IMR-90 (cell line): ENCODE measurements at regions not wholly inside any gene's neighbourhood (a gene's known extent, or its start where the extent isn't known, plus 50 kb on each side); places are given as distances from the start of the nearest gene placed in this dataset.

Source experiments
- ATAC-seq: fragments of 200-7000 bp; cut with Tn5 transposase; 2 replicates; pipeline ENCODE4 v1.9.1; 2020; ENCODE audit warnings: low read depth, mild to moderate bottlenecking, moderate library complexity
- BruUV-seq: library from RNA; stranded (reverse); fragments of 400-500 nt; replicated peaks from 2 replicates; lab custom pipeline; 2021; lab: Mats Ljungman, UMichigan
- CTCF ChIA-PET: fragments of 300-600 bp; formaldehyde crosslinking; extraction: SDS; loops from one replicate; lab custom pipeline; 2021; ENCODE audit warnings: antibody characterized with exemption; lab: Yijun Ruan, JAX
- POLR2A ChIA-PET: fragments of 300-600 bp; sonication (Branson Sonifier 250); formaldehyde crosslinking; loops from one replicate; lab custom pipeline; 2022; ENCODE audit warnings: antibody characterized with exemption; ENCODE audit not compliant: unreplicated experiment; lab: Charles Lee
- DNase-seq: peaks from one replicate; pipeline ENCODE4 v3.0.0; 2013
- H2AFZ ChIP-seq: replicated peaks from 2 replicates; pipeline ENCODE3; 2013; ENCODE audit warnings: low read length, mild to moderate bottlenecking; ENCODE audit not compliant: poor library complexity
- H2AK5ac ChIP-seq: 2 replicates; pipeline ENCODE4 v1.6.1; 2013; ENCODE audit warnings: low read depth, low read length, inconsistent platforms
- H2AK9ac ChIP-seq: replicated peaks from 2 replicates; pipeline ENCODE3; 2013; ENCODE audit warnings: mild to moderate bottlenecking, low read depth, low read length, moderate library complexity; ENCODE audit not compliant: poor library complexity
- H2BK120ac ChIP-seq: 2 replicates; pipeline ENCODE4 v1.6.1; 2013; ENCODE audit warnings: low read depth, low read length, inconsistent platforms
- H2BK15ac ChIP-seq: 3 replicates; pipeline ENCODE4 v1.6.1; 2013; ENCODE audit warnings: low read depth, low read length, inconsistent platforms
- H2BK20ac ChIP-seq: 2 replicates; pipeline ENCODE4 v1.6.1; 2013; ENCODE audit warnings: low read depth, mild to moderate bottlenecking, inconsistent platforms, low read length, moderate library complexity
- H2BK5ac ChIP-seq: 2 replicates; pipeline ENCODE4 v1.6.1; 2013; ENCODE audit warnings: mild to moderate bottlenecking, low read depth, low read length, inconsistent platforms; ENCODE audit not compliant: poor library complexity, severe bottlenecking
- H3K14ac ChIP-seq: replicated peaks from 2 replicates; pipeline ENCODE4 v1.6.1; 2013; ENCODE audit warnings: low read depth, low read length, inconsistent platforms
- H3K18ac ChIP-seq: 2 replicates; pipeline ENCODE4 v1.6.1; 2013; ENCODE audit warnings: low read depth, low read length, control low read depth
- H3K23ac ChIP-seq: 2 replicates; pipeline ENCODE4 v1.6.1; 2013; ENCODE audit warnings: low read depth, low read length, inconsistent platforms
- H3K27ac ChIP-seq: 2 replicates; pipeline ENCODE4 v1.5.1; 2013; ENCODE audit warnings: mild to moderate bottlenecking, control low read depth, low read length; ENCODE audit not compliant: insufficient read depth
- H3K27me3 ChIP-seq: 2 replicates; pipeline ENCODE4 v1.6.1; 2013; ENCODE audit warnings: low read length; ENCODE audit not compliant: control insufficient read depth, insufficient read depth
- H3K36me3 ChIP-seq: 2 replicates; pipeline ENCODE4 v1.6.1; 2013; ENCODE audit warnings: low read length, mixed read lengths; ENCODE audit not compliant: control insufficient read depth, insufficient read depth
- H3K4ac ChIP-seq: 2 replicates; pipeline ENCODE4 v1.6.1; 2013; ENCODE audit warnings: low read depth, low read length, inconsistent platforms
- H3K4me1 ChIP-seq: 2 replicates; pipeline ENCODE4 v1.6.1; 2013; ENCODE audit warnings: low read length, mixed read lengths; ENCODE audit not compliant: control insufficient read depth, insufficient read depth
- H3K4me2 ChIP-seq: 2 replicates; pipeline ENCODE4 v1.6.1; 2013; ENCODE audit warnings: low read depth, mild to moderate bottlenecking, control low read depth, low read length, moderate library complexity
- H3K4me3 ChIP-seq: 2 replicates; pipeline ENCODE4 v1.5.1; 2013; ENCODE audit warnings: low read depth, mild to moderate bottlenecking, control low read depth, low read length, moderate library complexity; ENCODE audit not compliant: insufficient read depth
- H3K56ac ChIP-seq: 2 replicates; pipeline ENCODE4 v1.6.1; 2013; ENCODE audit warnings: low read length, inconsistent platforms; ENCODE audit not compliant: insufficient read depth; ENCODE audit errors: extremely low read depth
- H3K79me1 ChIP-seq, 2 experiments: 2 replicates each; pipeline ENCODE4 v1.6.1; 2013; ENCODE audit warnings: low read length in 2 of 2, inconsistent platforms in 1 of 2, low read depth in 1 of 2
- H3K9ac ChIP-seq: 2 replicates; pipeline ENCODE4 v1.6.1; 2013; ENCODE audit warnings: low read depth, low read length, control low read depth
- H3K9me1 ChIP-seq: 2 replicates; pipeline ENCODE4 v1.6.1; 2013; ENCODE audit warnings: low read length, inconsistent platforms; ENCODE audit not compliant: insufficient read depth
- H3K9me3 ChIP-seq: 2 replicates; pipeline ENCODE4 v1.6.1; 2013; ENCODE audit warnings: low read length; ENCODE audit not compliant: control insufficient read depth, insufficient read depth
- H4K20me1 ChIP-seq: 2 replicates; pipeline ENCODE4 v1.6.1; 2013; ENCODE audit warnings: low read length, inconsistent platforms; ENCODE audit not compliant: insufficient read depth
- H4K5ac ChIP-seq: 2 replicates; pipeline ENCODE4 v1.6.1; 2013; ENCODE audit warnings: mild to moderate bottlenecking, low read depth, low read length, control low read depth
- H4K8ac ChIP-seq, 2 experiments: 2 replicates each; pipeline ENCODE4 v1.6.1; 2013; ENCODE audit warnings: low read depth in 2 of 2, low read length in 2 of 2, control low read depth in 1 of 2, inconsistent platforms in 1 of 2
- H4K91ac ChIP-seq: 2 replicates; pipeline ENCODE4 v1.6.1; 2013; ENCODE audit warnings: low read depth, low read length, inconsistent platforms; ENCODE audit not compliant: insufficient read depth
- FOS ChIP-seq: fragments of 150-350 bp; IDR thresholded peaks from 2 replicates; pipeline ENCODE4 v1.6.1; 2016; ENCODE audit warnings: low read depth, low read length
- MXI1 ChIP-seq: IDR thresholded peaks from 2 replicates; pipeline ENCODE4 v1.6.1; 2012; ENCODE audit warnings: low read depth, mild to moderate bottlenecking, low read length, moderate library complexity, borderline replicate concordance
- RAD21 ChIP-seq: IDR thresholded peaks from 2 replicates; pipeline ENCODE4 v1.6.1; 2012; ENCODE audit warnings: low read length, improper control_type of control experiment
- RCOR1 ChIP-seq: IDR thresholded peaks from 2 replicates; pipeline ENCODE4 v1.6.1; 2012; ENCODE audit warnings: mild to moderate bottlenecking, low read length, improper control_type of control experiment; ENCODE audit not compliant: insufficient replicate concordance
- WGBS, 2 experiments: methylation state at CpG; one replicate each; pipeline versions ENCODE4 v1.1.5 to v1.1.7; 2013; ENCODE audit warnings: missing lambda C conversion rate in 2 of 2; ENCODE audit not compliant: insufficient read length in 1 of 2; ENCODE audit errors: extremely low coverage in 2 of 2; 5-methylcytosine and 5-hydroxymethylcytosine counted together
- dilution Hi-C: fragments of 300-500 bp; cut with HindIII; formaldehyde crosslinking; loops from one replicate; pipeline ENCODE4 v1.14.3; 2018; ENCODE audit warnings: low sequenced_read_pairs; ENCODE audit not compliant: unreplicated experiment
- in situ Hi-C: fragments of 300-500 bp; cut with MboI; formaldehyde crosslinking; loops from 3 replicates; pipeline ENCODE4 v1.14.3; 2019; ENCODE audit warnings: low sequenced_read_pairs, inconsistent platforms, mixed read lengths
- intact Hi-C: fragments of 100-400 bp; cut with micrococcal nuclease; formaldehyde crosslinking; loops from 2 replicates; pipeline ENCODE4 v1.10.0; 2022

GRCh38 chr5:1995491-1995890 is 112.8 kb upstream of the IRX4 start:
- no TSS peak for BruUV-seq
- H3K4me3 ChIP-seq = no peak overlapping the region
- ChIA-PET CTCF (no interaction called here), POLR2A (no interaction called here)
- H4K5ac ChIP-seq = no peak overlapping the region
- H3K27me3 ChIP-seq = no peaks in the 10 kb centered on the region
- dilution Hi-C loops = no loop called here
- H3K36me3 ChIP-seq = no peaks in the 10 kb centered on the region
- no peaks in the 10 kb centered on the region for H4K20me1 ChIP-seq
- no peak overlapping the region for H2AK5ac ChIP-seq
- H4K91ac ChIP-seq = no peak overlapping the region
- no peak overlapping the region for H2AFZ ChIP-seq
- H2BK20ac ChIP-seq = no peak overlapping the region
- 65% methylated on average over 4 of the region's 5 CpGs; no CpG with 5 or more reads in 1 of the 2 experiments for WGBS, 2 experiments
- ATAC-seq (no peak), DNase-seq (no peak)
- no peak overlapping the region for H3K9ac ChIP-seq
- H3K4ac ChIP-seq = no peak overlapping the region
- no peak overlapping the region for H3K18ac ChIP-seq
- no peak overlapping the region for H3K14ac ChIP-seq
- in situ Hi-C loops = no loop called here
- H3K9me1 ChIP-seq = no peaks in the 10 kb centered on the region
- H3K4me2 ChIP-seq = no peak overlapping the region
- H2BK15ac ChIP-seq = no peak overlapping the region
- intact Hi-C loops = no loop called here
- no peak overlapping the region for H2BK5ac ChIP-seq
- no peak overlapping the region for H2AK9ac ChIP-seq
- TF ChIP-seq FOS (no peak), RAD21 (no peak), RCOR1 (no peak), MXI1 (no peak)
- H3K56ac ChIP-seq = no peak overlapping the region
- no peaks in the 10 kb centered on the region for H3K9me3 ChIP-seq
- H4K8ac ChIP-seq = no peak overlapping the region
- no peak overlapping the region for H3K27ac ChIP-seq
- no peaks in the 10 kb centered on the region for H3K4me1 ChIP-seq
- no peaks in the 10 kb centered on the region for H3K79me1 ChIP-seq
- H2BK120ac ChIP-seq = no peak overlapping the region
- no peak overlapping the region for H3K23ac ChIP-seq
